ENCODE measurements at regions not wholly inside any gene's neighbourhood (a gene's known extent, or its start where the extent isn't known, plus 50 kb on each side); places are given as distances from the start of the nearest gene placed in this dataset.

DNA sequence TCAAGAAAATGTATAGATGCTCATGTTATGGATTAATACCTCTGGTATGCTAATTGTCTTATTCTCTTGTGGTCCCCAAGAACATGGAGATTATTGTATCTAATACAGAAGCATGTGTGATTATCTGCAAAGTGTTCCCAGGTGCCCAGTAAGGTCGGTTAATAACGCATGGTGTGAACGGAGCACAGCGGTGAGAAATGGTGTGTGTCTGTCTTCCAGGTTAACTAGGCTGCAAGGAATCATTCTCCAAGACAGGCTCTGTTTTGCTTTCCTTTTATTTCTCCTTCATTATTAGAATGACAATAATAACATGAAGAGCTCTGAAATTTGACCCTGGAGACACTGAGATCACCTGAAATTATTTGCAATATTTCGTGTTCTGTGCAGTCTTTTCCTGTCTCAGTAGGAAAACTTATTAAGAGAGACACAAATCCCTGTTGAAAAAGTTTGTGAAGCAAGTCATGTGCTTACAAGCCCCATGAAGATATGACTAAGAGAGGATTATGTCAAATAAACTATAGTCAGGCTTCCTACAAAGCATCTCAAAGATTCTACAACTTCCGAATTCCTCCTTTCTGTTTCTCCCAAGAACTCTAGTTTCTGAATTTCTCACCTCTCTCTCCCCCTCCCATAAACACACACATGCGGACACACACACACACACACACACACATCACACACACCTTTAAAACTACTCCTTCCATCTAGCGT lies 230.9 kb downstream of the HS3ST1 start:
- ATAC-seq (ENCODE audit: insufficient number of reproducible peaks, low FRiP score, low read depth) (no peak), DNase-seq (ENCODE audit: low spot score) (no peak)
- H3K4me1 ChIP-seq (ENCODE audit: control insufficient read depth in 1 of 2, low read depth in 2 of 2) = no peaks in the 10 kb centered on the region
- no peak overlapping the region for H3K4me3 ChIP-seq
- TF ChIP-seq, protein P1, sequence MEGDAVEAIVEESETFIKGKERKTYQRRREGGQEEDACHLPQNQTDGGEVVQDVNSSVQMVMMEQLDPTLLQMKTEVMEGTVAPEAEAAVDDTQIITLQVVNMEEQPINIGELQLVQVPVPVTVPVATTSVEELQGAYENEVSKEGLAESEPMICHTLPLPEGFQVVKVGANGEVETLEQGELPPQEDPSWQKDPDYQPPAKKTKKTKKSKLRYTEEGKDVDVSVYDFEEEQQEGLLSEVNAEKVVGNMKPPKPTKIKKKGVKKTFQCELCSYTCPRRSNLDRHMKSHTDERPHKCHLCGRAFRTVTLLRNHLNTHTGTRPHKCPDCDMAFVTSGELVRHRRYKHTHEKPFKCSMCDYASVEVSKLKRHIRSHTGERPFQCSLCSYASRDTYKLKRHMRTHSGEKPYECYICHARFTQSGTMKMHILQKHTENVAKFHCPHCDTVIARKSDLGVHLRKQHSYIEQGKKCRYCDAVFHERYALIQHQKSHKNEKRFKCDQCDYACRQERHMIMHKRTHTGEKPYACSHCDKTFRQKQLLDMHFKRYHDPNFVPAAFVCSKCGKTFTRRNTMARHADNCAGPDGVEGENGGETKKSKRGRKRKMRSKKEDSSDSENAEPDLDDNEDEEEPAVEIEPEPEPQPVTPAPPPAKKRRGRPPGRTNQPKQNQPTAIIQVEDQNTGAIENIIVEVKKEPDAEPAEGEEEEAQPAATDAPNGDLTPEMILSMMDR (IDR thresholded peaks at IDR 0.05) = no peak
- no peak overlapping the region for H3K27ac ChIP-seq
- no peaks in the 10 kb centered on the region for H3K36me3 ChIP-seq
- H3K27me3 ChIP-seq (replicated peaks; ENCODE audit: insufficient read depth) = no peaks in the 10 kb centered on the region
- H3K9me3 ChIP-seq = no peaks in the 10 kb centered on the region

DNA sequence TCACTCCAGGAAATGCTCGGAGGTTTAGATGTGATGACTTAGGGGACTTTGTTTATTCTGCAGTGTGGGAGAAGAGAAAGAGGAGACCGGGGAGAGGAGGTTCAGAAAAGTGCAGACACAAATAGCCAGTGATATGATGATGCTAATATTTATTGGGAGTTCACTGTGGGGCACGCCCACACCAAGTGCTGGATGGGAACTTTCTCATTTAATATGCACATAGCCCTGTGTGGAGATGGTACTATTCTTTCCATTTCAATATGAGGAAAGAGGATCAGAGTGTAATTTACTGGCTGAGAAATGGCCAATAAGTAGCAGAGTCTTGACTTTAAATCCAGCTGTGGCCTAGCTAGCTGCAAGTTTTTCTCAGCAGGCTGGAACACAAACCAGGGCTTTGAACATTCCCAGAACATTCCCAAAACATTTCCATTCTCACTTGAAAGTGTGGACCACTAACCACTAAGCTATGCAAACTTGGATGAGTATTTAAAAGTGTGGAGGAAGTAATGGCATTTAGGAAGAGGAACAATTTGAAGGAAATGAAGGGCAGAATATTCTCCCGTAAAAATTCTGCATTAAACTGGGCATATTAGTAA lies 231.7 kb downstream of the HS3ST1 start:
- no peaks in the 10 kb centered on the region for H3K4me1 ChIP-seq (ENCODE audit: control insufficient read depth in 1 of 2, low read depth in 2 of 2)
- no peak overlapping the region for H3K4me3 ChIP-seq
- H3K27me3 ChIP-seq (replicated peaks; ENCODE audit: insufficient read depth) = no peaks in the 10 kb centered on the region
- no peaks in the 10 kb centered on the region for H3K9me3 ChIP-seq
- TF ChIP-seq, protein P1 (IDR thresholded peaks at IDR 0.05) = no peak
- no peak for DNase-seq (ENCODE audit: low spot score)
- no peak for ATAC-seq (ENCODE audit: insufficient number of reproducible peaks, low FRiP score, low read depth)
- no peaks in the 10 kb centered on the region for H3K36me3 ChIP-seq
- H3K27ac ChIP-seq = no peak overlapping the region

DNA sequence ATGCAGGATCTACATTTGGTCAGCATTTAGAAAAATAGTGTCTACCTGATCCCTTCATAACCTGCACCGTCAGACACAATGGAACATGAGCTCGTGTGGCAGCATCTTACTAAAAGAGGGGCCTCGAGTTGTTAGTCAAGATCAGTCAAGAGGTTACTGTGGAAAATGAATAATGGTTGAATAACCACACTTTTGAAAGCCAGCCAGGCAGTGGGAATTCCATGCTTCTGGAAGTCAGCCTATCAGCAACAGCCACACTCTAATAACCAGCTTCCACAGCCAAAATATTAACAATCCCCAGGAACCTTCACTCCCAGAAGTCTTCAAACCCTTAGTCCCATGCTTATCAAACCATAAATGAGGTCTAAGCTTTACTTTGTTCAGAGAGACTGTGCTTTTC lies 234.3 kb downstream of the HS3ST1 start:
- ATAC-seq (ENCODE audit: insufficient number of reproducible peaks, low FRiP score, low read depth) (no peak), DNase-seq (ENCODE audit: low spot score) (no peak)
- Histone ChIP-seq H3K4me1 (ENCODE audit: control insufficient read depth in 1 of 2, low read depth in 2 of 2) (no peaks in the 10 kb centered on the region), H3K9me3 (no peaks in the 10 kb centered on the region), H3K27me3 (replicated peaks; ENCODE audit: insufficient read depth) (no peaks in the 10 kb centered on the region), H3K27ac (no peak overlapping the region), H3K36me3 (no peaks in the 10 kb centered on the region), H3K4me3 (no peak overlapping the region)
- TF ChIP-seq, protein P1 (IDR thresholded peaks at IDR 0.05) = no peak

DNA sequence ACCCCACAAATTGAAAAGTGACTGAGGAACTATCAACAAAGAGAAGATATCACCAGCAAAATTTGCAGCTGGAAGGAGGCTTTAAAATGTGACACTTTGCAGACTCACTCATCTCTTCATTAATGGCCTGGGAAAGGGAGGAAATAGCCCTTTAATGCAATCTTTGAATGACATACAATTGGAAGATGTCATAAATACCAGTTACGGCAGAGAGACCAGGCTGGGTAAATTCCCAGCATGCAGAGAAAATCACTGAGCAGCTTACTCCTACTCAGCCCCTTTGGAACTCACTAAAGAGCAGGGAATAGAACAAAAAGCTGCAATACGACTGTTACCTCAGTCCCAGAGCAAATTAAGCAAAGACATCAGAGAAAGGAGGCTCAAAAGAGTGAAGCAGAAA lies 238.9 kb downstream of the HS3ST1 start:
- ATAC-seq (ENCODE audit: insufficient number of reproducible peaks, low FRiP score, low read depth) (no peak), DNase-seq (ENCODE audit: low spot score) (no peak)
- TF ChIP-seq, protein P1 (IDR thresholded peaks at IDR 0.05) = no peak
- no peaks in the 10 kb centered on the region for H3K4me1 ChIP-seq (ENCODE audit: control insufficient read depth in 1 of 2, low read depth in 2 of 2)
- H3K4me3 ChIP-seq = no peak overlapping the region
- no peaks in the 10 kb centered on the region for H3K9me3 ChIP-seq
- H3K36me3 ChIP-seq = no peaks in the 10 kb centered on the region
- no peak overlapping the region for H3K27ac ChIP-seq
- H3K27me3 ChIP-seq (replicated peaks; ENCODE audit: insufficient read depth) = no peaks in the 10 kb centered on the region

DNA sequence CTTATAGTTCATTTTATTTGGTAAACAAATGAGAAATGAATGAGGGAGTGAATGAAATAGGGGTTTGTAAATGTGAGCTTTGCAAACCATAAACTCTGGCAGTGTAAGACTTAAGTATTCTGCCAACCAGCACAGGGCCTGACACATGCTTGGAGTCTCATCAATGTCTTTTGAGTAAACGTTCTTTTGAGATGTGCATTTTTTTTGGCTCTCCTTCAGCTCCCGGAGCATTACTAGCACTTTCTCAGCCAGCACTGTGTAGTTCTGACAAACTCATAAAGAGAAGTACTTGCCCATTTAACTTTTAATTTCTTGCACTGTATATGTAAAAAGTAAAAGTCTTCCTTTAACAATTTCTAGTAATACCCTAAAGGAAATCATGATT lies 245.3 kb downstream of the HS3ST1 start:
- Histone ChIP-seq H3K4me1 (ENCODE audit: control insufficient read depth in 1 of 2, low read depth in 2 of 2) (no peaks in the 10 kb centered on the region), H3K27ac (no peak overlapping the region), H3K36me3 (no peaks in the 10 kb centered on the region), H3K27me3 (replicated peaks; ENCODE audit: insufficient read depth) (no peaks in the 10 kb centered on the region), H3K9me3 (no peaks in the 10 kb centered on the region), H3K4me3 (no peak overlapping the region)
- TF ChIP-seq, protein P1 (IDR thresholded peaks at IDR 0.05) = no peak
- ATAC-seq (ENCODE audit: insufficient number of reproducible peaks, low FRiP score, low read depth) = no peak
- DNase-seq (ENCODE audit: low spot score) = no peak
